ENCODE measurements at regions not wholly inside any gene's neighbourhood (a gene's known extent, or its start where the extent isn't known, plus 50 kb on each side); places are given as distances from the start of the nearest gene placed in this dataset.
"Not testable (repeated sequence)": the region's sequence is repeated elsewhere in the genome, so short reads cannot be mapped to it uniquely, and the experiment has no call there.

DNA sequence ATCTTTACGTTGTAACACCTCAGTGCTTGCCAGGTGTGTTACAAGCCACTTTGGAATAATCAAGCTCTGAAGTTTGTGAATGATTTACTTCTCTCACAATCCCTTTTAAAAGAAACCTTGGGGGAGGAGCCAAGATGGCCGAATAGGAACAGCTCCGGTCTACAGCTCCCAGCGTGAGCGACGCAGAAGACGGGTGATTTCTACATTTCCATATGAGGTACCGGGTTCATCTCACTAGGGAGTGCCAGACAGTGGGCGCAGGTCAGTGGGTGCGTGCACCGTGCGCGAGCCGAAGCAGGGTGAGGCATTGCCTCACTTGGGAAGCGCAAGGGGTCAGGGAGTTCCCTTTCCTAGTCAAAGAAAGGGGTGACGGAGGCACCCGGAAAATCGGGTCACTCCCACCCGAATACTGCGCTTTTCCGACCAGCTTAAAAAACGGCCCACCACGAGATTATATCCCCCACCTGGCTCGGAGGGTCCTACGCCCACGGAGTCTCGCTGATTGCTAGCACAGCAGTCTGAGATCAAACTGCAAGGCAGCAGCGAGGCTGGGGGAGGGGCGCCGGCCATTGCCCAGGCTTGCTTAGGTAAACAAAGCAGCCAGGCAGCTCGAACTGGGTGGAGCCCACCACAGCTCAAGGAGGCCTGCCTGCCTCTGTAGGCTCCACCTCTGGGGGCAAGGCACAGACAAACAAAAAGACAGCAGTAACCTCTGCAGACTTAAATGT, 118.0 kb upstream of the BCL9 start:
- H3K9me2 ChIP-seq (replicated peaks; ENCODE audit: insufficient read depth, low read length); H3K36me3 ChIP-seq (ENCODE audit: insufficient read depth, low read length); H2AFZ ChIP-seq (ENCODE audit: low read length); H4K20me1 ChIP-seq (ENCODE audit: insufficient read depth, low read depth, low read length); H3K4me3 ChIP-seq (ENCODE audit: low read length); H3K79me2 ChIP-seq (ENCODE audit: low read length); H3K9me3 ChIP-seq (ENCODE audit: low read length); H3K9ac ChIP-seq (ENCODE audit: low read length); DNase-seq; H3K4me1 ChIP-seq (ENCODE audit: low read length); H3K27ac ChIP-seq (ENCODE audit: low read length); H3K4me2 ChIP-seq (ENCODE audit: low read depth, low read length, poor library complexity, severe bottlenecking); H3K27me3 ChIP-seq (ENCODE audit: low read length): not testable (repeated sequence)

DNA sequence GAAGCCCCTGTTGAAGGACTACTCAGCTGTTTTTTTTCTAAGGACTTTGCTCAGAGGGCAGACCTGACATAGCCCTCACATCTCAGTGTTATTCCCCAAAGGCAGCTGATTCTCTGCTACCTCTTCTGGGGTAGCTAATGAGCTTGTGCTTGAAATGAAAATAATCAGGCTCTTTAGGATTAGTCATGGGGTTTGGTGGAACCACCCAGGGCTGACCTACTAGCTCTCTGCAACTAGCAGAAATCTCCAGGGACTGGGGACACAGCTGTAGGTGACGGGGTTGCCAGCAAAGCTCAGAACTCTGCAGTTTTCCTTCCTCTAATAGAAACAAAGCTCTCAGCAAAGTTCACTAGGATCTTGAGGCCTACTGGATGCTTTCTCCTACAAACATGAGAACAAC, 106.4 kb upstream of the BCL9 start:
- Histone ChIP-seq H3K4me1 (ENCODE audit: low read length) (peaks cover 25% of the 10 kb centered on the region), H3K9me3 (ENCODE audit: low read length) (no peaks in the 10 kb centered on the region), H2AFZ (ENCODE audit: low read length) (no peak overlapping the region), H3K36me3 (ENCODE audit: insufficient read depth, low read length) (no peaks in the 10 kb centered on the region), H3K27me3 (ENCODE audit: low read length) (no peaks in the 10 kb centered on the region), H3K4me2 (ENCODE audit: low read depth, low read length, poor library complexity, severe bottlenecking) (peak overlapping the region; percentile 18), H3K27ac (ENCODE audit: low read length) (no peak overlapping the region), H3K79me2 (ENCODE audit: low read length) (no peaks in the 10 kb centered on the region), H4K20me1 (ENCODE audit: insufficient read depth, low read depth, low read length) (no peaks in the 10 kb centered on the region), H3K9me2 (replicated peaks; ENCODE audit: insufficient read depth, low read length) (no peaks in the 10 kb centered on the region), H3K4me3 (ENCODE audit: low read length) (no peak overlapping the region), H3K9ac (ENCODE audit: low read length) (no peak overlapping the region)
- DNase-seq = peak; percentile 79

DNA sequence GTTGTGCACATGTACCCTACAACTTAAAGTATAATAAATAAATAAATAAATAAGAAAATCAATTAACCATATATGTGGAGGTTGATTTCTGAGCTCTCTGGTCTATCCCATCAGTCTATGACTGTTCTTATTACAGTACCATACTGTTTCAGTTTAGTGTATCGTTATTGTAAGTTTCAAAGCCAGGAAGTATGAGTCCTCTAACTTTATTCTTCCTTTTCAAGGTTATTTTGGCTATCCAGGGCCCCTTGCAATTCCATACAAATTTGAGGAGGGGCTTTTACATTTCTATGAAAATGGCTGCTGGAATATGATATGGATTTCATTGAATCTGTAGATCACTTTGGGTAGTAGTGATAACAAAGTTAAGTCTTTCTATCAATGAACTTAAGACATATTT, 96.9 kb upstream of the BCL9 start:
- H3K27ac ChIP-seq (ENCODE audit: low read length) = no peak overlapping the region
- H3K9me3 ChIP-seq (ENCODE audit: low read length) = peaks cover 5% of the 10 kb centered on the region; the same call in 1 of the 2 replicates
- no peaks in the 10 kb centered on the region for H3K4me1 ChIP-seq (ENCODE audit: low read length)
- no peak overlapping the region for H2AFZ ChIP-seq (ENCODE audit: low read length)
- no peak overlapping the region for H3K9ac ChIP-seq (ENCODE audit: low read length)
- H3K9me2 ChIP-seq (replicated peaks; ENCODE audit: insufficient read depth, low read length) = no peaks in the 10 kb centered on the region
- no peaks in the 10 kb centered on the region for H3K79me2 ChIP-seq (ENCODE audit: low read length)
- no peak overlapping the region for H3K4me3 ChIP-seq (ENCODE audit: low read length)
- no peak overlapping the region for H3K4me2 ChIP-seq (ENCODE audit: low read depth, low read length, poor library complexity, severe bottlenecking)
- no peak for DNase-seq
- H3K36me3 ChIP-seq (ENCODE audit: insufficient read depth, low read length) = no peaks in the 10 kb centered on the region
- H4K20me1 ChIP-seq (ENCODE audit: insufficient read depth, low read depth, low read length) = no peaks in the 10 kb centered on the region
- peaks cover 2% of the 10 kb centered on the region; the same call in 1 of the 2 replicates for H3K27me3 ChIP-seq (ENCODE audit: low read length)

DNA sequence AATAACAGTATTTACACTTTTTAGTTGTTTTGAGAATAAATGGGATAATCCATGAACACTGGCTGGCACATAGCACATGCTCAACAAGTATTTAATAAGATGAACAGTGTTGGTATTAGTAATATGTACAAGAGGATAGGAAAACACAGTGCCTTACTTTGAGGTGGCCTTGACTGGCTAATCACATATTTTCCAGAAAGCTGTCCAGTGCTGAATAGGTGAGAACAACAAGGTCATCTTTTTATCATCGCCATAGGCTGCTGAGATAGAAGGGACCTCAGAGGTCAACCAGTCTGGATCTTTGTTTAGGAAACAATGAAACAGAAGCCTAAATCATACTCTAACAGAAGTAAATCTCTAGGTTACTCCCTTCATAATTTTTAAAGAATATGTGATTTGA, 89.7 kb upstream of the BCL9 start:
- H4K20me1 ChIP-seq (ENCODE audit: insufficient read depth, low read depth, low read length) = no peaks in the 10 kb centered on the region

DNA sequence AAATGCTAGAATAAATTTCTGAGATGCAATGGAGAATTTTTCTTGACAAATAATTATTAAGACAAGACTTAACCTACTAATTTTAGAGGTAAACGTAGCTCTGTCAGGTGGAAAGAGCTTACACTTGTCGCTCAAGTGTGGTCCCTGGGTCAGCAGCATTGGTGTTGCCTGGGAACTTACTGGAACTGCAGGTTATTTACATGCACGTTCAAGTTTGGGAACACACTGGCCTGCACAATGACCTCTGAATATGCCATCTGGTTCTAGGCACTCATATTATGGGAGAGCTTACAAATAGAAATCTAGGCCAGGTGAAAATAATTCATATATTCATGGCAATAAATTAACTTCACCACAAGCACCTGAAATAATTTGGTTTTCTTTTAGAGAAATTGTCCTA, 88.5 kb upstream of the BCL9 start:
- H3K4me1 ChIP-seq (ENCODE audit: low read length) = no peaks in the 10 kb centered on the region
- H3K4me2 ChIP-seq (ENCODE audit: low read depth, low read length, poor library complexity, severe bottlenecking) = no peak overlapping the region
- no peak overlapping the region for H3K9ac ChIP-seq (ENCODE audit: low read length)
- H3K9me3 ChIP-seq (ENCODE audit: low read length) = no peaks in the 10 kb centered on the region
- no peak for DNase-seq
- H3K79me2 ChIP-seq (ENCODE audit: low read length) = no peaks in the 10 kb centered on the region
- no peaks in the 10 kb centered on the region for H3K9me2 ChIP-seq (replicated peaks; ENCODE audit: insufficient read depth, low read length)
- H3K27me3 ChIP-seq (ENCODE audit: low read length) = no peaks in the 10 kb centered on the region
- no peak overlapping the region for H2AFZ ChIP-seq (ENCODE audit: low read length)
- H4K20me1 ChIP-seq (ENCODE audit: insufficient read depth, low read depth, low read length) = no peaks in the 10 kb centered on the region
- no peaks in the 10 kb centered on the region for H3K36me3 ChIP-seq (ENCODE audit: insufficient read depth, low read length)
- no peak overlapping the region for H3K4me3 ChIP-seq (ENCODE audit: low read length)
- no peak overlapping the region for H3K27ac ChIP-seq (ENCODE audit: low read length)

More for the DNA sequence above, 89.7 kb upstream of the BCL9 start:
- Histone ChIP-seq H3K9me2 (replicated peaks; ENCODE audit: insufficient read depth, low read length) (no peaks in the 10 kb centered on the region), H2AFZ (ENCODE audit: low read length) (no peak overlapping the region), H3K9ac (ENCODE audit: low read length) (no peak overlapping the region), H3K79me2 (ENCODE audit: low read length) (no peaks in the 10 kb centered on the region), H3K9me3 (ENCODE audit: low read length) (no peaks in the 10 kb centered on the region), H3K4me3 (ENCODE audit: low read length) (no peak overlapping the region), H3K27ac (ENCODE audit: low read length) (no peak overlapping the region), H3K27me3 (ENCODE audit: low read length) (no peaks in the 10 kb centered on the region; the same call in 1 of the 2 replicates), H3K36me3 (ENCODE audit: insufficient read depth, low read length) (no peaks in the 10 kb centered on the region), H3K4me2 (ENCODE audit: low read depth, low read length, poor library complexity, severe bottlenecking) (no peak overlapping the region), H3K4me1 (ENCODE audit: low read length) (no peaks in the 10 kb centered on the region)
- no peak for DNase-seq

DNA sequence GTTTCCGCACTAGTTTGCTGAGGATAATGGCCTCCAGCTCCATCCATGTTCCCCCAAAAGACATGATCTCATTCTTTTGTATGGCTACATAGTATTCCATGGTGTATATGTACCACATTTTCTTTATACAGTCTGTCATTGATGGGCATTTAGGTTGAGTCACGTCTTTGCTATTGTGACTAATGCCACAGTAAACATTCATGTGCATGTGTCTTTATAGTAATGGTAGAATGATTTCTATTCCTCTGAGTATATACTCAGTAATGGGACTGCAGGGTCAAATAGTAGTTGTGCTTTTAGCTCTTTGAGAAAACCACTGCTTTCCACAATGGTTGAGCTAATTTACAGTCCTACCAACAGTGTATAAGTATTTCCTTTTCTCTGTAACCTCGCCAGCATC, 78.3 kb upstream of the BCL9 start:
- H3K27me3 ChIP-seq (ENCODE audit: low read length) = no peaks in the 10 kb centered on the region
- H3K79me2 ChIP-seq (ENCODE audit: low read length) = no peaks in the 10 kb centered on the region
- H2AFZ ChIP-seq (ENCODE audit: low read length) = no peak overlapping the region
- no peak overlapping the region for H3K4me3 ChIP-seq (ENCODE audit: low read length)
- no peaks in the 10 kb centered on the region for H3K4me1 ChIP-seq (ENCODE audit: low read length)
- no peak overlapping the region for H3K9ac ChIP-seq (ENCODE audit: low read length)
- no peaks in the 10 kb centered on the region for H4K20me1 ChIP-seq (ENCODE audit: insufficient read depth, low read depth, low read length)
- H3K9me2 ChIP-seq (replicated peaks; ENCODE audit: insufficient read depth, low read length) = no peaks in the 10 kb centered on the region
- no peaks in the 10 kb centered on the region for H3K9me3 ChIP-seq (ENCODE audit: low read length)
- no peaks in the 10 kb centered on the region for H3K36me3 ChIP-seq (ENCODE audit: insufficient read depth, low read length)
- no peak overlapping the region for H3K27ac ChIP-seq (ENCODE audit: low read length)
- DNase-seq = no peak
- no peak overlapping the region for H3K4me2 ChIP-seq (ENCODE audit: low read depth, low read length, poor library complexity, severe bottlenecking)

DNA sequence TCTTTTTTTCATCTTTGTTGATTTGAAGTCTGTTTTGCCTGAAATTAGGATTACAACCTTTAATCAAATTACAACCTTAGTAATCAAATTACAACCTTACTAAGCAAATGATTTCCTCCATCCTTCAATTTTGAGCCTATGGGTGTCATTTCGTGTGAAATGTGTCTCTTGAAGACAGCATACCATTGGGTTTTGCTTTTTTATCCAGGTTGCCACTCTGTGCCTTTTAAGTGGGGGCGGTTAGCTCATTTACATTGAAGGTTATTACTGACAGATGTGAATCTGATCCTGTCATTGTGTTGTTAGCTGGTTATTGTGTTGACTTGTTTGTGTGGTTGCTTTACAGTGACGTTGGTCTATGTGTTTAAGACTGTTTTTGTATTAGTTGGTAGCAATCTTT, 74.8 kb upstream of the BCL9 start:
- no peaks in the 10 kb centered on the region for H3K27me3 ChIP-seq (ENCODE audit: low read length)
- no peak overlapping the region for H3K4me2 ChIP-seq (ENCODE audit: low read depth, low read length, poor library complexity, severe bottlenecking)
- no peak overlapping the region for H3K9ac ChIP-seq (ENCODE audit: low read length)
- H3K4me3 ChIP-seq (ENCODE audit: low read length) = no peak overlapping the region
- H3K4me1 ChIP-seq (ENCODE audit: low read length) = no peaks in the 10 kb centered on the region
- DNase-seq = no peak
- no peaks in the 10 kb centered on the region for H3K79me2 ChIP-seq (ENCODE audit: low read length)
- H3K36me3 ChIP-seq (ENCODE audit: insufficient read depth, low read length) = no peaks in the 10 kb centered on the region
- H3K9me3 ChIP-seq (ENCODE audit: low read length) = no peaks in the 10 kb centered on the region
- no peak overlapping the region for H3K27ac ChIP-seq (ENCODE audit: low read length)
- H2AFZ ChIP-seq (ENCODE audit: low read length) = no peak overlapping the region
- no peaks in the 10 kb centered on the region for H4K20me1 ChIP-seq (ENCODE audit: insufficient read depth, low read depth, low read length)
- H3K9me2 ChIP-seq (replicated peaks; ENCODE audit: insufficient read depth, low read length) = no peaks in the 10 kb centered on the region

DNA sequence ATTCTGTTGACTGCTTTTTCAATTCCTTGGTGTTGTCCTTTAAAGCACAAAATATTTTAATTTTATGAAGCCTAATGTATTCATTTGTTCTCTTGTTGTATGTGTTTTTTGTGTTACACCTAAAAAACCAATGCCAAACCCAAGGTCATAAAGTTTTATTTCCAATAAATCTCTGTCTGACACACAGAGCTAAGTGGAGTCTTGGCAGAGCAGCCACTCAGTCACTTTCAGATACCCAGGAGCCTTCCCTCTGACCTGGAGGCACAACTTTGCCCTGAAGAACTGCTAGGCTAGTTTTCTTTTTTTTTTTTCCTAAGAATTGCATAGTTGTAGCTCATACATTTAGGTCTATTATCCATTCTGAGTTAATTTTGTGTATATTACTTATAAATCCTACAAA, 71.2 kb upstream of the BCL9 start:
- Histone ChIP-seq H3K9me2 (replicated peaks; ENCODE audit: insufficient read depth, low read length) (no peaks in the 10 kb centered on the region), H2AFZ (ENCODE audit: low read length) (no peak overlapping the region), H3K4me1 (ENCODE audit: low read length) (no peaks in the 10 kb centered on the region), H4K20me1 (ENCODE audit: insufficient read depth, low read depth, low read length) (no peaks in the 10 kb centered on the region), H3K4me2 (ENCODE audit: low read depth, low read length, poor library complexity, severe bottlenecking) (no peak overlapping the region), H3K9me3 (ENCODE audit: low read length) (no peaks in the 10 kb centered on the region), H3K27ac (ENCODE audit: low read length) (no peak overlapping the region), H3K9ac (ENCODE audit: low read length) (no peak overlapping the region), H3K36me3 (ENCODE audit: insufficient read depth, low read length) (no peaks in the 10 kb centered on the region), H3K4me3 (ENCODE audit: low read length) (no peak overlapping the region), H3K27me3 (ENCODE audit: low read length) (no peaks in the 10 kb centered on the region), H3K79me2 (ENCODE audit: low read length) (no peaks in the 10 kb centered on the region)
- DNase-seq = no peak

All from Karpas-422 (cell line).